DMS153 treated with DMSO at 0.1 percent for 48 hours (cell line): ENCODE measurements at regions not wholly inside any gene's neighbourhood (a gene's known extent, or its start where the extent isn't known, plus 50 kb on each side); places are given as distances from the start of the nearest gene placed in this dataset.
"Not testable (repeated sequence)": the region's sequence is repeated elsewhere in the genome, so short reads cannot be mapped to it uniquely, and the experiment has no call there.

Source experiments
- DNase-seq: peaks from one replicate; lab custom pipeline; 2025; ENCODE audit not compliant: unreplicated experiment; lab: John Stamatoyannopoulos, UW

GRCh38 chr6:9732056-9732455 is 682.8 kb downstream of the TFAP2A start:
- DNase-seq, result no peak

DNA sequence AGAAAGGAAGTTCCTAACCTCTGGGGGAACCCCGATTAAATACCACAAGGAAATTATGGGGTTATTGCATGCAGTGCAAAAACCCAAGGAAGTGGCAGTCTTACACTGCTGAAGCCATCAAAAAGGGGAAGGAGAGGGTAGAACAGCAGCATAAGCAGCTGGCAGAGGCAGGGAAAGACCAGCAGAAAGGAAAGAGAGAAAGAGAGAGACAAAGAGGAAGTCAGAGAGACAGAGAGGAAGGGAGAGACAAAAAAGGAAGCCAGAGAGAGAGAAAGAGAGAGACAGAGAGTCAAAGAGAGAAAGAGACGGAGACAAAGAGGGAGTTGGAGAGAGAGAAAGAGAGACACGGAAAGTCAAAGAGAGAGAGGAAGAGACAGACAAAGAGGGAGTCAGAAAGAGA is 689.1 kb downstream of the TFAP2A start:
- not testable (repeated sequence) for DNase-seq

- no peak for DNase-seq
Measured at GRCh38 chr6:9717568-9717967, 697.3 kb downstream of the TFAP2A start.

- no peak for DNase-seq
Measured at GRCh38 chr6:9711365-9711764, 703.5 kb downstream of the TFAP2A start.

GRCh38 chr6:9710574-9710973 is 704.3 kb downstream of the TFAP2A start:
- DNase-seq, result no peak

- DNase-seq, result no peak
Measured at GRCh38 chr6:9708600-9708999, 706.3 kb downstream of the TFAP2A start.

DNA sequence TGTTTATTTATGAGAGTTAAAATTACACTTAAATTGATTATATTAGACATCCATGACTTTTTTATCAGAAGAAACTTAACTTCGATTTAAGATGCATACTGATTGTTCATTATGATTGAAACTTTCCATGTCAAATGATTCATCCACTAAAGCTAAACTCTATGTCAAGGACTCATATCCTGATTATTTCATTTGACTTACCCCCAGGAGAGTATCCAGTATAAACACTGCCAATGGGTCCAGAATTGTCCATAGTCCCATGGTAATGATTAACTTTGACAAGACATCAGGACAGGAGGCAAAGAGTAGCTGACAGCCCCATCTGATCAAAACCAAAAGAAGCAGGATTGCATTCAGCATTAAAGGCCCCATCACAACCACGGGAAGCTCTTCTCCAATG is 709.9 kb downstream of the TFAP2A start:
- no peak for DNase-seq

DNA sequence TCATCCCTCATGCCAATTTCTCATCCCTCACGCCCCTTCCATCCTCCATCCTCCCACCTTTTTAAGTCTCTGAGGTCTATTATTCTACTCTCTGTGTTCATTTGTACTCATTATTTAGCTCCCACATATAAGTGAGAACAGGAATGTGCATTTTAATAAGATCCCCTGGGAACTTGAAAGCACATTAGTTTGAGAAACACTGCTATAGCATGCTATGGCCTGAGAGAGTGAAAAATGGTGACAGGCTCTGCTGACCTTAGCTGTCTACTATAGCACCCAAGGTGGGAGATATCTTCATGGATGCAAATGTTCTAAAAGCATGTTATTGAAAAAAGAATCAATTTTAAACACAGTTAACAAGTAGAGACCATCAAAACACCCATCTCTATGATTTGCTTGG is 712.0 kb downstream of the TFAP2A start:
- DNase-seq, result no peak

DNA sequence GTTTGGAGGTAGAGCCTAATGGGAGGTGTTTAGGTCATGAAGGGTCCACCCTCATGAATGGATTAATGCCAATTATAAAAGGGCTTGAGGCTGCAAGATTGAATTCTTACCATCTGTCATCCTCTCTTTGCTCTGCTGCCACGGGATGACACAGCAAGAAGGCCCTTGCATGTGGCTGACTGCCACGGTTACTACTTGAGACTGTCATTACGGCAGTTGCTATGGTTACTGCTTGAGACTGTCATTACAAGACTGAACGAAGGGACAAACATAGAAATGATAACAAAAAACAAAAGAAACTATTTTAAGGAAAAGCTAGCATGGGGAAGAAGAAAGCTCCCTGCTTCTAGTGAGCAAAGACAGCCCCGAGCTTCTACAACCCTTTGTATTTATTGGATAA is 715.0 kb downstream of the TFAP2A start:
- DNase-seq, result no peak

GRCh38 chr6:9697263-9697931 is 717.5 kb downstream of the TFAP2A start:
- DNase-seq, result no peak

DNA sequence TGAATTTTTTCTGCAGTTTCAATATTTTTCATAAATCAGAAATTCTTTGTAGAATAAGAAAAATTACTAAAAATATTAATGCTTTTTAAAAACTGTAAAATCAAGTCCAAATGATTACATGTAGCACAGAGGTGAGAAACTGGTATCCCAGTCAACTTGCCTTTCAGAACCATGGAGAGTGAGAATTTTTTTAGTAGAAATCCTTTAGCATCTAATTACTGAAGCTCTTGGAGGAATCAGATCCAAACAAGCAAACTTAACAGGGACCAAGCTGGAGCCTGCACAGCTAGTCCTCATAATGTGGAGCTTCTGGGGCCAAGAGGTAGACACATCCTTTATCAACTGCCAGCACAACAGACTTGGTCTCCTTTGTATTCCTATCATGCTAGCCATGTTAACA is 724.5 kb downstream of the TFAP2A start:
- no peak for DNase-seq

DNA sequence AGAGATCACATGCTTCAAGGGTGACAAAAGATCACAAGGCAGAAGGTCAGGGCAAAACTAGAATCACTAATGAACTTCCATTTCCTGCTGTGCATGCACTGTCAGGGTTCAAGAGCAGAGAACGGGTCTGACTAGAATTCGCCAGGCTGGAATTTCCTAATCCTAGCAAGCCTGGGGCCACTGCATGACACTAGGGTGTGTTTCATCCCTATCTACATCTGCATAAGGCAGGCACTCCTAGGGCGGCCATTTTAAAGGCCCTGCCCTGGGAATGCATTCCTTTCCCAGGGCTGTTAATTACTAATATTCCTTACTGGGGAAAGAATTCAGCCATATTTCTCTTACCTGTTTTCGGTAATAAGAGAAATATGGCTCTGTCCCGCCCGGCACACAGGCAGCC is 734.1 kb downstream of the TFAP2A start:
- DNase-seq, result not testable (repeated sequence)

DNA sequence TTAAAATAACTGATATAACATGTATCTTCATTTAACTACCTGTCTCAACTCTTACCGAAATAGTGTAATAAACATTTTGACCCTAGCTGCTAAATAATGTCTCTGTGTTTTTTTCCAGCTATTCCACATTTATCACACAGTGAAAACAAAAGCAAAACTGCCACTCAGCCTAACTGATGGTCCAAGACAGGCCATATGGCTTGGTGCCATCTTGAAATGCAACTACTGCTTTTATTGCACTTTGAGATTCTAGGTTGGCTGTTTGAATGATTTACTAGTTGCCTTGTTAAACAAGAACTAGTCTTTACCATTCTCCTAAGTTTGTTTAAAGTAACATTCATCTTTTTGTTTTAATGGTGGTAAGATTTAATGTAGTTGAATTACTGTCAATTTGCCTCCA is 739.8 kb downstream of the TFAP2A start:
- DNase-seq, result no peak

GRCh38 chr6:9659848-9660247 is 755.0 kb downstream of the TFAP2A start:
- DNase-seq, result no peak

DNA sequence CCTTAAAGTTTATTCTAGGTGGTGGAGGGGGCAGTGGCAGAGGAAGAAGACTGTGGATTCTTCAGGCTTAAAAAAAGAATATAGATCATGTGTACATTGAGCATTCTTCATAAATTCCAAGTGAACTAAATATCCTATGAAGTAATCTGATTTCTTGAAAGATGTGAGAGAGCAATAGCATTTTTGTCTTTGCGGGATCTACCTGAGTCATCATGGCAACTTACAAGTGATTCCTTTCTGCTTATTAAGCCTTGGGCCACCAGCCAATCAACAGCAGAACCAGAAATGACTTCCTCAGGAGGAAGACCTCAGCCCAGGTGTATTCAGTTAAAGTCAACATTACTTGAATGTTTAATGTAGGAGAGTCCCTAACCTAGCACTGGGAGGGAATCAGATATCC is 756.9 kb downstream of the TFAP2A start:
- no peak for DNase-seq

GRCh38 chr6:9647599-9647998 is 767.3 kb downstream of the TFAP2A start:
- DNase-seq, result no peak

DNA sequence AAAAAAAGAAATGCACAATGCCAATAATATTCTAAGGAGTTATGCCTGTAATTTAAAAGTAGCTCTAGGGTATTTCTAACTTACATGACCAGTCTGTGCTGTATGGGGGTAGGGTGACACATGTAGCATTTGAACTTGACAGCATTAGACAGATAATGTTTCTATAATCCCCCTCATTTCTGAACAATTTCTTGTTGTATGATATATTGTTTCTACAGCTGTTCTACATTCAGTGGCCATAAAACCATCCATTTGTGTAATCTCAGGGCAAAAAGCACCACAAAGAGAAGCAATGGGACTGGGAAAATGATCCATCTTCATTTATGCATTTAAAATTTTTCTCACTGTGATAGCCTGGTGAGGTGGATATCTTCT is 767.8 kb downstream of the TFAP2A start:
- no peak for DNase-seq

- no peak for DNase-seq
Measured at GRCh38 chr6:9646342-9647070, 768.4 kb downstream of the TFAP2A start.

DNA sequence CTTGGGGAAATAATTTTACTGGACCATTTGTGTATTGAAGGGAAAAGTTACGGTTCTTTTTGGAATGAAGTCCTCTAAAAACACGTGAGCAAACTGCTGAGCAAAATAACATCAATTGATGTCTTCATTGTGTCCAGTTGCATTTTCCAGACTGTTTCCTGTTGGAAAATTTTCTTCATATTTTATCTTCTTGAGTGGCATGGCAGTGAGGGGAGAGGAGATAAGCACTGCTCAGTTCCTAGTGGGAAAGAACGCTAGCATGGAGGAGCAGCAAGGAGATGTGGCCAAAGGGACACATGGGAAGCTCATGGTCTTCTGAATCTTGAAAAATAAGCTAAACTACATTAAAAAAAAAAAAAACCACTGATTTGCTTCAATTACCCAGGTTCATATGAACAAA is 776.0 kb downstream of the TFAP2A start:
- DNase-seq, result no peak

- DNase-seq, result no peak
Measured at GRCh38 chr6:9634776-9635175, 780.1 kb downstream of the TFAP2A start.

- DNase-seq, result no peak
Measured at GRCh38 chr6:9632026-9632425, 782.8 kb downstream of the TFAP2A start.

- DNase-seq, result no peak
Measured at GRCh38 chr6:9628819-9629218, 786.1 kb downstream of the TFAP2A start.

DNA sequence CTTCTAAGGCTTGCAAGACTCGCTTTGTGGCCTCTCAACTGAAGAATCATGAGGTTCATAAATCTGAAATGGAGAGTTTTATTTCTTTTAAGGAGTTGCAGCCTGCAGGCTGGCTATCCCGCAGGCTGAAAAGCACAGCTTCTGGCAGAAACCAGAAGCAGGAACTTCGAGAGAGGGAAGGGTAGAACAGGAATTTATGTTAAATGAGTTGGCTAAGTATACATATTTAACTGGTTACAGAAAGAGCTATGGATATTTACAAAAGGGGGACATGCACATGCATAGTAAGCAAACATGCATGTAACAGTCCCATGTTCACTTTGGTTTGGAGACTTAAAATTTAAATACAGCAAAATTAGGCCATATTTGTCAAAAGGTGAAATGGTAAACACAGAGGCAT is 787.0 kb downstream of the TFAP2A start:
- DNase-seq, result no peak
